ENCODE measurements at regions not wholly inside any gene's neighbourhood (a gene's known extent, or its start where the extent isn't known, plus 50 kb on each side); places are given as distances from the start of the nearest gene placed in this dataset.

- BruUV-seq (replicated peaks), result no TSS peak
- no peaks in the 10 kb centered on the region for H3K9me1 ChIP-seq (ENCODE audit: insufficient read depth, low read length)
- DNase-seq, result no peak
- no peak overlapping the region for H3K4me2 ChIP-seq (ENCODE audit: low read depth, low read length)
- no peak for TF ChIP-seq NFE2L2 (IDR thresholded peaks at IDR 0.05; ENCODE audit: low read depth, low read length)
- TF ChIP-seq RFX5 (IDR thresholded peaks at IDR 0.05; ENCODE audit: low read depth, low read length), result no peak
- no peak overlapping the region for H2BK120ac ChIP-seq (ENCODE audit: low read depth, low read length)
- no peak overlapping the region for H3K56ac ChIP-seq (ENCODE audit: extremely low read depth, insufficient read depth, low read length)
- intact Hi-C loops (cut with micrococcal nuclease), result no loop called here
- no peak overlapping the region for H2AFZ ChIP-seq (replicated peaks; ENCODE audit: low read length, poor library complexity)
- ATAC-seq (ENCODE audit: low read depth), result no peak
- no peak overlapping the region for H2AK9ac ChIP-seq (replicated peaks; ENCODE audit: low read depth, low read length, poor library complexity)
- no peak overlapping the region for H3K4me3 ChIP-seq (ENCODE audit: insufficient read depth, low read depth, low read length)
- H3K14ac ChIP-seq (replicated peaks; ENCODE audit: low read depth, low read length), result no peak overlapping the region
- no peaks in the 10 kb centered on the region for H4K20me1 ChIP-seq (ENCODE audit: insufficient read depth, low read length)
- dilution Hi-C loops (cut with HindIII; ENCODE audit: low sequenced_read_pairs, unreplicated experiment), result no loop called here
- no peak overlapping the region for H4K8ac ChIP-seq (ENCODE audit: low read depth in 2 of 2, low read length in 2 of 2)
- no peak overlapping the region for H3K27ac ChIP-seq (ENCODE audit: insufficient read depth, low read length)
- H2BK20ac ChIP-seq (ENCODE audit: low read depth, low read length), result no peak overlapping the region
- in situ Hi-C loops (cut with MboI; ENCODE audit: low sequenced_read_pairs), result no loop called here
- peaks cover 8% of the 10 kb centered on the region for H3K9me3 ChIP-seq (ENCODE audit: control insufficient read depth, insufficient read depth, low read length)
- H3K23ac ChIP-seq (ENCODE audit: low read depth, low read length), result no peak overlapping the region
- no peaks in the 10 kb centered on the region for H3K36me3 ChIP-seq (ENCODE audit: control insufficient read depth, insufficient read depth, low read length)
- POLR2A ChIA-PET (ENCODE audit: unreplicated experiment), result no interaction called here
- no peak overlapping the region for H3K9ac ChIP-seq (ENCODE audit: low read depth, low read length)
- no peak overlapping the region for H2AK5ac ChIP-seq (ENCODE audit: low read depth, low read length)
- no peak overlapping the region for H4K5ac ChIP-seq (ENCODE audit: low read depth, low read length)
- H3K27me3 ChIP-seq (ENCODE audit: control insufficient read depth, insufficient read depth, low read length), result peaks cover 35% of the 10 kb centered on the region
- no peak overlapping the region for H4K91ac ChIP-seq (ENCODE audit: insufficient read depth, low read depth, low read length)
- no peaks in the 10 kb centered on the region for H3K79me1 ChIP-seq (ENCODE audit: low read depth in 1 of 2, low read length in 2 of 2)
- H3K18ac ChIP-seq (ENCODE audit: low read depth, low read length), result no peak overlapping the region
- CTCF ChIA-PET, result no interaction called here
- H3K4ac ChIP-seq (ENCODE audit: low read depth, low read length), result no peak overlapping the region
- peaks cover 4% of the 10 kb centered on the region; the same call in 1 of the 2 replicates for H3K4me1 ChIP-seq (ENCODE audit: control insufficient read depth, insufficient read depth, low read length)
- H2BK15ac ChIP-seq (ENCODE audit: low read depth, low read length), result no peak overlapping the region
- 80% methylated on average over 1 of the region's 3 CpGs; no CpG with 5 or more reads in 1 of the 2 experiments for WGBS, 2 experiments (ENCODE audit: extremely low coverage in 2 of 2, insufficient read length in 1 of 2)
- H2BK5ac ChIP-seq (ENCODE audit: low read depth, low read length, poor library complexity, severe bottlenecking), result no peak overlapping the region
Observed at GRCh38 chr3:72282918-72283317, 498.0 kb upstream of the PROK2 start.

Data from IMR-90 (cell line).